PC-3 (cell line): ENCODE measurements at regions not wholly inside any gene's neighbourhood (a gene's known extent, or its start where the extent isn't known, plus 50 kb on each side); places are given as distances from the start of the nearest gene placed in this dataset.

ENCODE experiments used
- ATAC-seq: fragments of 200-7000 bp; cut with Tn5 transposase; 2 replicates; pipeline ENCODE4 v1.9.1; 2020; ENCODE audit warnings: mild to moderate bottlenecking, moderate library complexity
- BruUV-seq: library from RNA; stranded (reverse); fragments of 400-500 nt; replicated peaks from 2 replicates; lab custom pipeline; 2021; lab: Mats Ljungman, UMichigan
- CTCF ChIA-PET: fragments of 300-600 bp; sonication (Branson Sonifier 250); formaldehyde crosslinking; loops from one replicate; lab custom pipeline; 2022; ENCODE audit warnings: antibody characterized with exemption; lab: Charles Lee
- POLR2A ChIA-PET: fragments of 300-600 bp; sonication (Branson Sonifier 250); formaldehyde crosslinking; loops from one replicate; lab custom pipeline; 2022; ENCODE audit warnings: antibody characterized with exemption; ENCODE audit not compliant: unreplicated experiment; lab: Charles Lee
- DNase-seq: peaks from one replicate; pipeline ENCODE4 v3.0.0-alpha.2; 2015
- H2AFZ ChIP-seq: fragments of 300-600 bp; sonication (generic); 2 replicates; pipeline ENCODE4 v1.6.0; 2016; ENCODE audit warnings: antibody characterized with exemption, low read length
- H3F3A ChIP-seq: fragments of 300-600 bp; sonication (generic); one replicate; pipeline ENCODE4 v1.6.0; 2017; ENCODE audit warnings: antibody characterized with exemption, low read length, control low read depth, mild to moderate bottlenecking; ENCODE audit not compliant: unreplicated experiment
- H3K27ac ChIP-seq: fragments of 300-600 bp; sonication (generic); 2 replicates; pipeline ENCODE4 v1.5.1; 2016; ENCODE audit warnings: mild to moderate bottlenecking, low read length
- H3K27me3 ChIP-seq: fragments of 300-600 bp; sonication (generic); 2 replicates; pipeline ENCODE4 v1.6.1; 2016; ENCODE audit warnings: low read length, mixed read lengths
- H3K36me3 ChIP-seq: fragments of 300-600 bp; sonication (generic); 2 replicates; pipeline ENCODE4 v1.6.1; 2016; ENCODE audit warnings: low read depth, mixed run types, low read length, mixed read lengths
- H3K4me1 ChIP-seq: fragments of 300-600 bp; sonication (generic); 2 replicates; pipeline ENCODE4 v1.5.1; 2016; ENCODE audit warnings: low read length; ENCODE audit not compliant: insufficient read depth
- H3K4me2 ChIP-seq: fragments of 300-600 bp; sonication (generic); 2 replicates; pipeline ENCODE4 v1.6.0; 2016; ENCODE audit warnings: low read length
- H3K4me3 ChIP-seq: fragments of 300-600 bp; sonication (generic); 2 replicates; pipeline ENCODE4 v1.5.1; 2016; ENCODE audit warnings: mild to moderate bottlenecking, low read length, mixed read lengths
- H3K79me2 ChIP-seq: fragments of 300-600 bp; sonication (generic); 2 replicates; pipeline ENCODE4 v1.6.1; 2017; ENCODE audit warnings: low read length, mixed read lengths
- H3K9ac ChIP-seq: fragments of 300-600 bp; sonication (generic); 2 replicates; pipeline ENCODE4 v1.6.0; 2016; ENCODE audit warnings: mild to moderate bottlenecking, low read length
- H3K9me2 ChIP-seq: fragments of 300-600 bp; sonication (generic); replicated peaks from 2 replicates; pipeline ENCODE4 v1.6.1; 2016; ENCODE audit warnings: mixed run types, low read length, mixed read lengths
- H3K9me3 ChIP-seq: fragments of 300-600 bp; sonication (generic); 2 replicates; pipeline ENCODE4 v1.6.1; 2016; ENCODE audit warnings: low read length, mixed read lengths
- H4K20me1 ChIP-seq: fragments of 300-600 bp; sonication (generic); 2 replicates; pipeline ENCODE4 v1.6.1; 2016; ENCODE audit warnings: low read length, mixed read lengths
- EZH2 ChIP-seq: fragments of 300-600 bp; sonication (generic); IDR thresholded peaks from one replicate; pipeline ENCODE4 v1.6.1; 2017; ENCODE audit warnings: antibody characterized with exemption, mild to moderate bottlenecking, low read length; ENCODE audit not compliant: unreplicated experiment
- EZH2phosphoT487 ChIP-seq: fragments of 300-600 bp; sonication (generic); IDR thresholded peaks from 2 replicates; pipeline ENCODE4 v1.6.1; 2018; ENCODE audit warnings: mild to moderate bottlenecking, antibody characterized with exemption, low read length, borderline replicate concordance
- intact Hi-C: fragments of 100-400 bp; cut with micrococcal nuclease; formaldehyde crosslinking; loops from 2 replicates; pipeline ENCODE4 v1.9.0; 2023
- TF ChIP-seq, protein P1 (sequence below): fragments of 300-600 bp; sonication (generic); conservative IDR thresholded peaks from 2 replicates; pipeline ENCODE4 v1.5.1; 2017; ENCODE audit warnings: antibody characterized with exemption, low read depth, mild to moderate bottlenecking, low read length

DNA sequence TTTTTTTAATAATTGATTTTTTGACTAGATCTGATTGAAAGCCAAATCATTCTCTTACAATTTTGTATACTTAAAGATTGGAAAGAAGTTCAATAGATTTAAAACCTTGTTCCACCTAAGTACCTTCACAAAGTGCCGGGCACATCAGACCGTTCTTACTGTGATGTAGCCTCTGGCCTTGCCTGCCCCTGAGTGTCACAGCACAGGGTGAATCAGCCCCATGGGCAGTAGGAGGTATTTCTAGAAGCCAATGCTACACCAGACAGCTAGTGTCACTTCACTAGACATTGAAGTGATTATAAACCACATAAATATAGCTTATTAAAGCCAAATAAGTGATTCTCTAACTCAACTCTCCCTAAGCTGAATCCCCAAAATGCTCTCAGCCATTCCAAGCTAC, 131.3 kb downstream of the LACC1 start:
- POLR2A ChIA-PET, result no interaction called here
- no peaks in the 10 kb centered on the region for H3F3A ChIP-seq
- no TSS peak for BruUV-seq
- no peaks in the 10 kb centered on the region for H4K20me1 ChIP-seq
- no peak overlapping the region for H3K9ac ChIP-seq
- H3K4me1 ChIP-seq, result no peaks in the 10 kb centered on the region
- H3K9me3 ChIP-seq, result no peaks in the 10 kb centered on the region
- H3K79me2 ChIP-seq, result no peaks in the 10 kb centered on the region
- H3K4me2 ChIP-seq, result no peak overlapping the region
- TF ChIP-seq, protein P1, sequence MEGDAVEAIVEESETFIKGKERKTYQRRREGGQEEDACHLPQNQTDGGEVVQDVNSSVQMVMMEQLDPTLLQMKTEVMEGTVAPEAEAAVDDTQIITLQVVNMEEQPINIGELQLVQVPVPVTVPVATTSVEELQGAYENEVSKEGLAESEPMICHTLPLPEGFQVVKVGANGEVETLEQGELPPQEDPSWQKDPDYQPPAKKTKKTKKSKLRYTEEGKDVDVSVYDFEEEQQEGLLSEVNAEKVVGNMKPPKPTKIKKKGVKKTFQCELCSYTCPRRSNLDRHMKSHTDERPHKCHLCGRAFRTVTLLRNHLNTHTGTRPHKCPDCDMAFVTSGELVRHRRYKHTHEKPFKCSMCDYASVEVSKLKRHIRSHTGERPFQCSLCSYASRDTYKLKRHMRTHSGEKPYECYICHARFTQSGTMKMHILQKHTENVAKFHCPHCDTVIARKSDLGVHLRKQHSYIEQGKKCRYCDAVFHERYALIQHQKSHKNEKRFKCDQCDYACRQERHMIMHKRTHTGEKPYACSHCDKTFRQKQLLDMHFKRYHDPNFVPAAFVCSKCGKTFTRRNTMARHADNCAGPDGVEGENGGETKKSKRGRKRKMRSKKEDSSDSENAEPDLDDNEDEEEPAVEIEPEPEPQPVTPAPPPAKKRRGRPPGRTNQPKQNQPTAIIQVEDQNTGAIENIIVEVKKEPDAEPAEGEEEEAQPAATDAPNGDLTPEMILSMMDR, result no peak
- TF ChIP-seq EZH2phosphoT487, result no peak
- no peak for TF ChIP-seq EZH2
- no peaks in the 10 kb centered on the region for H3K27me3 ChIP-seq
- ATAC-seq (no peak), DNase-seq (no peak)
- intact Hi-C loops, result no loop called here
- no peaks in the 10 kb centered on the region for H3K36me3 ChIP-seq
- H3K9me2 ChIP-seq, result no peaks in the 10 kb centered on the region
- CTCF ChIA-PET, result no interaction called here
- H3K27ac ChIP-seq, result no peak overlapping the region
- H3K4me3 ChIP-seq, result no peak overlapping the region
- no peak overlapping the region for H2AFZ ChIP-seq

GRCh38 chr13:44012910-44013757, 133.4 kb downstream of the LACC1 start:
- Histone ChIP-seq H3K9me2 (no peaks in the 10 kb centered on the region), H3K36me3 (no peaks in the 10 kb centered on the region), H3K9me3 (no peaks in the 10 kb centered on the region), H3F3A (no peaks in the 10 kb centered on the region), H3K4me1 (no peaks in the 10 kb centered on the region), H3K79me2 (no peaks in the 10 kb centered on the region), H3K9ac (no peak overlapping the region), H2AFZ (no peak overlapping the region), H3K4me3 (no peak overlapping the region), H3K4me2 (no peak overlapping the region), H3K27ac (no peak overlapping the region), H3K27me3 (no peaks in the 10 kb centered on the region), H4K20me1 (no peaks in the 10 kb centered on the region)
- BruUV-seq, result no TSS peak
- ChIA-PET POLR2A (no interaction called here), CTCF (no interaction called here)
- TF ChIP-seq, protein P1, result no peak
- no peak for TF ChIP-seq EZH2
- TF ChIP-seq EZH2phosphoT487, result no peak
- ATAC-seq (no peak), DNase-seq (no peak)
- intact Hi-C loops, result no loop called here

DNA sequence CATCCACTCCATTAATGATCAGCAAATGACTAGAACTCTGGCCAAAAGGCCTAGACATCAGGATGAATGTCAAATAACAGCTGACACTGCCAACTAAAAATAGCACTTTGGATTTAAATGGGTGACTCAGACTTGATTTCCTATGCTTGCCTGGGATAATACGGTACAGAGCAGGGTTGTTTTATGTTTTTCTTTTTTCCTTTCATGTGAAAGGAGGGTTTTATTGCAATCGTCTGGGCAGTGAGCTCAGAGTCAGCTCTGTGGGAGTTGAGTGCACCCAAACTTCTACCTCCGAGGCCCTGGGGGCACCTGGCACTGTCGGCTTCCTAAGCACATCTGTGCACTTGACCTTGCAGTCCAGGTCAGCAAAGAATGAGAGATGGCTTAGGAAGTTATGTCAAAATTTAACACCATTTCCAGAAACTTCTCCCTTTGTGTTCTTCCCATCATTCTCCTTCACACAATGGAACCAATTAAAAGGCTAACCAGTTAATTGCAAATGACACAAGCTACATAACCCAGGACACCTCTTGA, 134.1 kb downstream of the LACC1 start:
- peak; percentile 71 for ATAC-seq
- POLR2A ChIA-PET, result interaction anchor here (0.5 kb wide), 1 partner anchor 744 kb away, joined by 4 read pairs; no protein-coding TSS in a partner anchor
- no peaks in the 10 kb centered on the region for H3K27me3 ChIP-seq

More for the DNA sequence above, 134.1 kb downstream of the LACC1 start:
- CTCF ChIA-PET, result no interaction called here
- H2AFZ ChIP-seq, result no peak overlapping the region
- H3K9me3 ChIP-seq, result no peaks in the 10 kb centered on the region
- H4K20me1 ChIP-seq, result no peaks in the 10 kb centered on the region
- H3K4me2 ChIP-seq, result no peak overlapping the region
- H3K4me1 ChIP-seq, result no peaks in the 10 kb centered on the region
- no peaks in the 10 kb centered on the region for H3K79me2 ChIP-seq
- no peak overlapping the region for H3K4me3 ChIP-seq
- H3K9ac ChIP-seq, result no peak overlapping the region
- no peaks in the 10 kb centered on the region for H3K9me2 ChIP-seq
- no peak overlapping the region for H3K27ac ChIP-seq
- DNase-seq, result peak; percentile 33
- H3K36me3 ChIP-seq, result no peaks in the 10 kb centered on the region
- intact Hi-C loops, result no loop called here
- TF ChIP-seq, protein P1, result no peak
- TF ChIP-seq EZH2 (no peak), EZH2phosphoT487 (no peak)
- H3F3A ChIP-seq, result no peaks in the 10 kb centered on the region
- BruUV-seq, result no TSS peak
